HEK293 (cell line): ENCODE measurements at regions not wholly inside any gene's neighbourhood (a gene's known extent, or its start where the extent isn't known, plus 50 kb on each side); places are given as distances from the start of the nearest gene placed in this dataset.

ENCODE experiments used
- SP7 ChIP-seq: fragments of 450-650 bp; formaldehyde crosslinking; IDR thresholded peaks from 2 replicates; pipeline ENCODE4 v1.5.1; 2016; ENCODE audit warnings: missing biosample characterization, missing genetic modification characterization
- ZBTB17 ChIP-seq: fragments of 450-650 bp; formaldehyde crosslinking; IDR thresholded peaks from 2 replicates; pipeline ENCODE4 v1.5.1; 2016; ENCODE audit warnings: missing biosample characterization, missing genetic modification characterization
- ZBTB8A ChIP-seq: fragments of 450-650 bp; formaldehyde crosslinking; IDR thresholded peaks from 2 replicates; pipeline ENCODE4 v1.5.1; 2016; ENCODE audit warnings: missing biosample characterization, missing genetic modification characterization
- ZNF24 ChIP-seq: fragments of 450-650 bp; formaldehyde crosslinking; IDR thresholded peaks from 2 replicates; pipeline ENCODE4 v1.5.1; 2016; ENCODE audit warnings: missing biosample characterization, missing genetic modification characterization
- ZNF433 ChIP-seq: fragments of 450-650 bp; formaldehyde crosslinking; IDR thresholded peaks from 2 replicates; pipeline ENCODE4 v1.5.1; 2016; ENCODE audit warnings: missing biosample characterization, missing genetic modification characterization, low read depth
- ZNF513 ChIP-seq: fragments of 450-650 bp; IDR thresholded peaks from 2 replicates; pipeline ENCODE4 v1.5.1; 2018; ENCODE audit warnings: missing biosample characterization, missing genetic modification characterization
- ZNF785 ChIP-seq: fragments of 450-650 bp; formaldehyde crosslinking; IDR thresholded peaks from 2 replicates; pipeline ENCODE4 v1.5.1; 2016; ENCODE audit warnings: missing biosample characterization, missing genetic modification characterization
- TF ChIP-seq, protein P1 (sequence below): fragments of 450-650 bp; formaldehyde crosslinking; IDR thresholded peaks from 2 replicates; pipeline ENCODE4 v1.5.1; 2016; ENCODE audit warnings: missing biosample characterization, missing genetic modification characterization

- TF ChIP-seq ZNF513 (no peak), ZNF785 (tag by site-specific recombination) (no peak), ZNF24 (tag by site-specific recombination) (no peak), ZBTB17 (tag by site-specific recombination) (no peak), ZBTB8A (tag by site-specific recombination) (no peak), ZNF433 (tag by site-specific recombination) (no peak), SP7 (tag by site-specific recombination) (no peak)
- TF ChIP-seq, protein P1, sequence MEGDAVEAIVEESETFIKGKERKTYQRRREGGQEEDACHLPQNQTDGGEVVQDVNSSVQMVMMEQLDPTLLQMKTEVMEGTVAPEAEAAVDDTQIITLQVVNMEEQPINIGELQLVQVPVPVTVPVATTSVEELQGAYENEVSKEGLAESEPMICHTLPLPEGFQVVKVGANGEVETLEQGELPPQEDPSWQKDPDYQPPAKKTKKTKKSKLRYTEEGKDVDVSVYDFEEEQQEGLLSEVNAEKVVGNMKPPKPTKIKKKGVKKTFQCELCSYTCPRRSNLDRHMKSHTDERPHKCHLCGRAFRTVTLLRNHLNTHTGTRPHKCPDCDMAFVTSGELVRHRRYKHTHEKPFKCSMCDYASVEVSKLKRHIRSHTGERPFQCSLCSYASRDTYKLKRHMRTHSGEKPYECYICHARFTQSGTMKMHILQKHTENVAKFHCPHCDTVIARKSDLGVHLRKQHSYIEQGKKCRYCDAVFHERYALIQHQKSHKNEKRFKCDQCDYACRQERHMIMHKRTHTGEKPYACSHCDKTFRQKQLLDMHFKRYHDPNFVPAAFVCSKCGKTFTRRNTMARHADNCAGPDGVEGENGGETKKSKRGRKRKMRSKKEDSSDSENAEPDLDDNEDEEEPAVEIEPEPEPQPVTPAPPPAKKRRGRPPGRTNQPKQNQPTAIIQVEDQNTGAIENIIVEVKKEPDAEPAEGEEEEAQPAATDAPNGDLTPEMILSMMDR (tag by site-specific recombination) = no peak
Measured at GRCh38 chr4:56115898-56116297, 167.2 kb downstream of the CEP135 start.
